Memory B cell (primary cell): ENCODE measurements at regions not wholly inside any gene's neighbourhood (a gene's known extent, or its start where the extent isn't known, plus 50 kb on each side); places are given as distances from the start of the nearest gene placed in this dataset.
"Not testable (repeated sequence)": the region's sequence is repeated elsewhere in the genome, so short reads cannot be mapped to it uniquely, and the experiment has no call there.

Experiments used
- ATAC-seq: fragments of 150-1000 bp; cut with Tn5 transposase; 2 replicates; pipeline ENCODE4 v1.10.0; 2021; ENCODE audit warnings: low read depth, mild to moderate bottlenecking, moderate library complexity
- DNase-seq, 2 donors: peaks; one replicate each; pipeline ENCODE4 v3.0.0; 2022; ENCODE audit warnings: low spot score in 2 of 2
- H3K27ac Mint-ChIP-seq: one replicate; pipeline ENCODE4 v1.8.0; 2022; ENCODE audit warnings: mild to moderate bottlenecking, moderate library complexity, mixed read lengths
- H3K27me3 Mint-ChIP-seq: one replicate; pipeline ENCODE4 v1.8.0; 2022; ENCODE audit warnings: mixed read lengths
- H3K36me3 Mint-ChIP-seq: one replicate; pipeline ENCODE4 v1.8.0; 2022; ENCODE audit warnings: mild to moderate bottlenecking, mixed read lengths
- H3K4me1 Mint-ChIP-seq: one replicate; pipeline ENCODE4 v1.8.0; 2022; ENCODE audit warnings: mixed read lengths
- H3K4me3 Mint-ChIP-seq: one replicate; pipeline ENCODE4 v1.8.0; 2022; ENCODE audit warnings: mild to moderate bottlenecking, moderate library complexity, mixed read lengths
- H3K9me3 Mint-ChIP-seq: one replicate; pipeline ENCODE4 v1.8.0; 2022; ENCODE audit warnings: mixed read lengths

- no peak overlapping the region for H3K4me3 Mint-ChIP-seq
- DNase-seq (no peak), ATAC-seq (no peak)
Observed at GRCh38 chr15:61381501-61381900, 152.4 kb upstream of the RORA start.

DNA sequence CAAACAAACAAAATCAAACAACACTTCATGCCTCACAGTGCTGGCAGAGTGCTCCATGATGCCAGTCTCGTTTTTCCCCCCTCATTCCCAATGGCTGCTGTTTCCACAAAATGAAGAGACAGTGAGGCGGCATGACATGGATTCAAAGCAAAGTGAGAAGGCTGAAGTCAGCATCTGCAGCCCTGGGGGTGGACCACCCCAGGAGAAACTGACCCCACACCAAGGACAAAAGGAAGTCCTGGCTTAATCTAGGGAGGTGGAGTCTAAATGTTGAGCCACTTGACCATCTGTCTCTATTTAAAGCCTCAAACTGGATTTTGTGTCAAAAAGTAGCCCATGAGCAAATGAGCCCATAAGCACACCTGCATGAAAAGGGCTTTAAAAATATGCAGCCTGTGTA lies 151.2 kb upstream of the RORA start:
- peaks cover 2% of the 10 kb centered on the region for H3K27me3 Mint-ChIP-seq
- H3K4me1 Mint-ChIP-seq, result no peaks in the 10 kb centered on the region
- DNase-seq, result no peak

More at GRCh38 chr15:61381501-61381900, 152.4 kb upstream of the RORA start:
- Mint-ChIP-seq H3K27ac (no peak overlapping the region), H3K4me1 (no peaks in the 10 kb centered on the region), H3K9me3 (no peaks in the 10 kb centered on the region), H3K27me3 (peaks cover 2% of the 10 kb centered on the region), H3K36me3 (no peaks in the 10 kb centered on the region)

GRCh38 chr15:61379005-61379404 lies 149.9 kb upstream of the RORA start:
- no peak overlapping the region for H3K4me3 Mint-ChIP-seq
- no peaks in the 10 kb centered on the region for H3K9me3 Mint-ChIP-seq
- peaks cover 2% of the 10 kb centered on the region for H3K27me3 Mint-ChIP-seq
- no peaks in the 10 kb centered on the region for H3K4me1 Mint-ChIP-seq
- ATAC-seq, result no peak
- H3K27ac Mint-ChIP-seq, result no peak overlapping the region
- DNase-seq, result no peak
- no peaks in the 10 kb centered on the region for H3K36me3 Mint-ChIP-seq

More for the DNA sequence above, 151.2 kb upstream of the RORA start:
- ATAC-seq, result no peak
- no peak overlapping the region for H3K4me3 Mint-ChIP-seq
- H3K9me3 Mint-ChIP-seq, result no peaks in the 10 kb centered on the region
- no peaks in the 10 kb centered on the region for H3K36me3 Mint-ChIP-seq
- no peak overlapping the region for H3K27ac Mint-ChIP-seq

DNA sequence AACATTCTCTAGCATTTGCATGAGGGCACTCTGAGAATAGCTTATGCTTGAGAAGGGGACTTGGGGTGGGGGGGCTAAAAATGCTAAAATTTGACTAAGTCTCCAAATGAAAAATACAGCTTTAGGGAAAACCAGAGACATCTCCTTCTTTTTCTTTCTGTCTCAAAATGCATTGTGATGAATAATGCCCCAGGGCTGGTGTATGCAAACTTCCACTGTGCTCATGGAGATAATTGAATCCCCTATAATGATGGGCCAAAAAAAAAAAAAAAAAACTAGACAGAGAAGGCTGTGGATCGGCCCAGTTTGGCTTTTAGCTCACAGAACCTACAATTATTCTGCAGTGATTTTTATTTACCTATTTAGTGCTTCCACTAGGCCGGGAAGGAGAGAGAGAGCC lies 147.9 kb upstream of the RORA start:
- Mint-ChIP-seq H3K27ac (no peak overlapping the region), H3K36me3 (no peaks in the 10 kb centered on the region), H3K4me3 (no peak overlapping the region), H3K27me3 (peaks cover 2% of the 10 kb centered on the region), H3K4me1 (no peaks in the 10 kb centered on the region), H3K9me3 (no peaks in the 10 kb centered on the region)
- DNase-seq, result no peak
- no peak for ATAC-seq

DNA sequence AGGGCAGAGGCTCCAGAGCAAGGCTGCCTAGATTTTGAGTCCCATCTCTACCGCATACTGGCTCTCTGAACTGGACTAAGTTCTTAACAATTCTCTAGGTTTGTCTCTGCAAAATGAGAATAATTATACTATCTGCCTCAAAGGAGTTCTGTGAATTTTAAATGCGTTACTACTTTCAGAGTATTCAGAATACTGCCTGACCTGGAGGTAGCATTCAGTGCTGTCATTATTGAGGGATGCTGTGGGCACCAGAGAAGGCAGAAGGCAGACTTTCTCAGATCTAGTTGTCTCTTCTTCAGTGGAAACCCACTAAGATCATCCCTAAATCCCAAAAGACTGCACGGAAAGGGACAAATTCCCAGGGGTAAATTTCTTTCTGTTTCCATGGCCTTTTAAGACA lies 147.4 kb upstream of the RORA start:
- Mint-ChIP-seq H3K4me3 (no peak overlapping the region), H3K27ac (no peak overlapping the region), H3K9me3 (no peaks in the 10 kb centered on the region), H3K36me3 (no peaks in the 10 kb centered on the region), H3K4me1 (no peaks in the 10 kb centered on the region), H3K27me3 (peaks cover 2% of the 10 kb centered on the region)
- no peak for DNase-seq
- ATAC-seq, result no peak

GRCh38 chr15:61374848-61375247 lies 145.7 kb upstream of the RORA start:
- Mint-ChIP-seq H3K27ac (no peak overlapping the region), H3K36me3 (no peaks in the 10 kb centered on the region), H3K27me3 (peaks cover 2% of the 10 kb centered on the region), H3K4me1 (no peaks in the 10 kb centered on the region), H3K9me3 (no peaks in the 10 kb centered on the region), H3K4me3 (no peak overlapping the region)
- ATAC-seq, result no peak
- no peak for DNase-seq

- DNase-seq (no peak), ATAC-seq (no peak)
- no peaks in the 10 kb centered on the region for H3K4me1 Mint-ChIP-seq
- H3K36me3 Mint-ChIP-seq, result peaks cover 3% of the 10 kb centered on the region
- H3K27ac Mint-ChIP-seq, result no peak overlapping the region
- peaks cover 2% of the 10 kb centered on the region for H3K27me3 Mint-ChIP-seq
- H3K4me3 Mint-ChIP-seq, result no peak overlapping the region
- H3K9me3 Mint-ChIP-seq, result peaks cover 11% of the 10 kb centered on the region
Observed at GRCh38 chr15:61367953-61368352, 138.9 kb upstream of the RORA start.

GRCh38 chr15:61364871-61365270 lies 135.8 kb upstream of the RORA start:
- H3K4me1 Mint-ChIP-seq, result no peaks in the 10 kb centered on the region
- peaks cover 16% of the 10 kb centered on the region for H3K9me3 Mint-ChIP-seq
- ATAC-seq (no peak), DNase-seq (no peak)
- H3K36me3 Mint-ChIP-seq, result peaks cover 3% of the 10 kb centered on the region
- H3K27me3 Mint-ChIP-seq, result peaks cover 2% of the 10 kb centered on the region
- H3K4me3 Mint-ChIP-seq, result no peak overlapping the region
- H3K27ac Mint-ChIP-seq, result no peak overlapping the region

- ATAC-seq, H3K4me3 Mint-ChIP-seq, H3K36me3 Mint-ChIP-seq, DNase-seq, H3K27ac Mint-ChIP-seq, H3K27me3 Mint-ChIP-seq, H3K4me1 Mint-ChIP-seq: not testable (repeated sequence)
- H3K9me3 Mint-ChIP-seq, result peaks cover 19% of the 10 kb centered on the region
Observed at GRCh38 chr15:61362912-61363311, 133.8 kb upstream of the RORA start.

DNA sequence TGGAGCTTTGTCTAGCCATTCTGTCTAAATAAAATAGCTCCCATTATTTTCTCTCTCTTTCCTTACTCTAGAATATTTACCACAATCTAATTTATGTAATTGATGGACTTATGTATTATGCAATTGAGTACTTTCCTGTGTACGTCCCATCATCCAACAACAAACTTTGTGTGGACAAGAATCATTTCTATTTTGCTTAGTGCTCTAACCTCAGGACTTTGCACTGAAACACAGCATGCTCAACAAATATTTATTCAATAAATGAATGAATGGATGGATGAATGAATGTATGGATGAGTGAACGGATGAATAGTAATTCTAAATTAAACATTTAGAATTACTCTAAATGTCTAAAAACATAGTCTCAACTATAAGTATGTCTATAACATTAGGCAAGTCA lies 115.2 kb upstream of the RORA start:
- Mint-ChIP-seq H3K27ac (no peak overlapping the region), H3K4me3 (no peak overlapping the region), H3K9me3 (peaks cover 14% of the 10 kb centered on the region), H3K36me3 (peaks cover 2% of the 10 kb centered on the region), H3K27me3 (no peaks in the 10 kb centered on the region), H3K4me1 (no peaks in the 10 kb centered on the region)
- DNase-seq, result no peak
- no peak for ATAC-seq

DNA sequence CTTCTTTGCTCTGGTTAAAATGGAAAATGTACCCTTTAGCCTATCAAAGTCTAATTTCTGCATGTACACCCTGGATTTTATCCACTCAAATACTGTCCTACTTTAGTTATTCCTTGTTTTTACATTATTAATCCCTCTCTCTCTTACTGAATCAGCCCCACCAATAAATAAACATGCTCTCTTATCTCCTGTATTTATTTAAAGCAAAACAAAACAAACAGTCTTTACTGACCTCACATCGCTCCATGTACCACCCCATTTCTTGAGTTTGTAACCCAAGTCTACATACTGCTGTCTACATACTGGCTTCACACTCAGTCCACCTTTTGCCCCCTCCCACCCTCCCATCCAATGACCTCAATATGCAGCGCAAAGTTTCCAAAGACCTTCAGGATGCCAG lies 113.3 kb upstream of the RORA start:
- ATAC-seq, result no peak

DNA sequence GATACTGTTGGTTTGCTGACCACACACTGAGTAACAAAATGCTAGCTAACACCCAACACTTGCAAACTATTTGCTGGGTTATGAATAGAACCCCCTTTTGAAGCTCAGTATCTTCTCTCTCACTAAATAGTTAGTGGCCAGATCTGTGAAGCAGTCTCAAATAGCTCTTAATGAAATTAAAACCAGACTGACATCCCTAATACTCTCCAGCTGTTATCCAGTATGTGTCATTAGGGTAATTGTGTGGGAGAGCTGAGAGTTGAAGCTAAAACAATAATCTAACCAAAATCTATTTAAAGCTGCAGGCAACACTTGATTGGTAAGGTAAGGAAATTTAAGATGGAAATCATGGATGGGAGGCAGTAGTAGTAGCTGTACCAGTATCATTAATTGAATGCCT lies 110.4 kb upstream of the RORA start:
- H3K4me3 Mint-ChIP-seq, result no peak overlapping the region
- H3K27me3 Mint-ChIP-seq, result peaks cover 2% of the 10 kb centered on the region
- H3K4me1 Mint-ChIP-seq, result no peaks in the 10 kb centered on the region
- ATAC-seq, result no peak
- H3K9me3 Mint-ChIP-seq, result peaks cover 14% of the 10 kb centered on the region
- no peak for DNase-seq
- H3K36me3 Mint-ChIP-seq, result peaks cover 2% of the 10 kb centered on the region
- no peak overlapping the region for H3K27ac Mint-ChIP-seq

More for the DNA sequence above, 113.3 kb upstream of the RORA start:
- H3K9me3 Mint-ChIP-seq, result peaks cover 14% of the 10 kb centered on the region
- H3K4me1 Mint-ChIP-seq, result no peaks in the 10 kb centered on the region
- H3K27ac Mint-ChIP-seq, result no peak overlapping the region
- H3K4me3 Mint-ChIP-seq, result no peak overlapping the region
- DNase-seq, result no peak
- peaks cover 2% of the 10 kb centered on the region for H3K27me3 Mint-ChIP-seq
- peaks cover 2% of the 10 kb centered on the region for H3K36me3 Mint-ChIP-seq

DNA sequence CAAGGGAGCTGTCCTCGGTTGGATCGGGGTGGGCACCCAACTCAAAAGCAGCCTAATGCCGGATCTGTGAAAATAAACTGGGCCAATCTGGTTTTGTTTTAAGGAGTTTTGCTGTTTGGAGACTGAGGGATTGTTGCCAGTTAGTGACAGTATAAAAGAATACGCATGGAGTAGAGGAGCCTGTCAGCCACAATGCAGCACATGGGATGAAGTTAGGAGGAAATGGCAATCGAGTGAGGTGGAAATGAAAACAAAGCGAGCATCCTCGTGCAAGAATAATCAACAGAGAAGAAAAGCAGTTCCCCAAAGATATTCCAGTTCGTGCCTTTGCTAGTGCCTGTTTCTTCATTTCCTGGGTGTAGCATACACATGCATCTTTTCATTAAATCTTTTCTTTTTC lies 108.4 kb upstream of the RORA start:
- DNase-seq, result no peak
- Mint-ChIP-seq H3K36me3 (no peaks in the 10 kb centered on the region), H3K4me1 (no peaks in the 10 kb centered on the region), H3K27me3 (peaks cover 6% of the 10 kb centered on the region), H3K27ac (no peak overlapping the region), H3K9me3 (peaks cover 4% of the 10 kb centered on the region), H3K4me3 (no peak overlapping the region)
- no peak for ATAC-seq

DNA sequence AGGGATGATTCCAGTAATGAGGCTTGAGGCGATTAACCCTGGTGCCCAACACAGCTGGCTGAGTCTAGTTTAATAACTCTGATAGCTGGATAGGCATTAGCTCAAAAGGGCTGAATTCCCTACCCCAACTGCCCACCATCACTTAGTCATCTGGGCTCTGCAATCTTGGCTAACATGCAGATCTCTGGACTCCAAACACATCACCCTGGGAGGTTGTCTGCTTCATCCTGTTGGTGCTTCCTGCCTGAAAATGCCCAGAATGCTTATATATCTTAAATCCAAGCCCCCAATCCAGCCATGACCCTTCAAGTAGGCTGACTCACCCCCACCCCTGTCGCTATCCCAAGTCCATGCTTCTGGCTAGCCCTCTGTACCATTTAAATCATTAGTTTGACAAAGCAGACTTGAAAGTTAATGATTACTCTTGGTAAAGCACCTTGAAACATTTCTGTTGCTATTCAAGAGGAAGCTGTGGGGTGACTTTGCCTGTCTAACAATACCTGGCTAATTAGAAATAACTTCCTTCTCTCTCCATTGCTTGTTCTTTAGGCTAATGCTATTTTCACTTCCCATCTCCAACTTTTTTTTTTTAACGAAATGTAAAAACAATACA lies 107.0 kb upstream of the RORA start:
- Mint-ChIP-seq H3K27ac (no peak overlapping the region), H3K27me3 (peaks cover 7% of the 10 kb centered on the region), H3K9me3 (peaks cover 3% of the 10 kb centered on the region), H3K4me3 (no peak overlapping the region), H3K4me1 (no peaks in the 10 kb centered on the region), H3K36me3 (no peaks in the 10 kb centered on the region)
- no peak for DNase-seq
- ATAC-seq, result no peak

- H3K4me1 Mint-ChIP-seq, ATAC-seq, H3K36me3 Mint-ChIP-seq, DNase-seq, H3K4me3 Mint-ChIP-seq, H3K27ac Mint-ChIP-seq, H3K9me3 Mint-ChIP-seq, H3K27me3 Mint-ChIP-seq: not testable (repeated sequence)
Observed at GRCh38 chr15:61334714-61335113, 105.6 kb upstream of the RORA start.
